ENCODE measurements at regions not wholly inside any gene's neighbourhood (a gene's known extent, or its start where the extent isn't known, plus 50 kb on each side); places are given as distances from the start of the nearest gene placed in this dataset.
A peak's percentile ranks its signal among the peaks of the same experiment; 100 is the strongest.

DNA sequence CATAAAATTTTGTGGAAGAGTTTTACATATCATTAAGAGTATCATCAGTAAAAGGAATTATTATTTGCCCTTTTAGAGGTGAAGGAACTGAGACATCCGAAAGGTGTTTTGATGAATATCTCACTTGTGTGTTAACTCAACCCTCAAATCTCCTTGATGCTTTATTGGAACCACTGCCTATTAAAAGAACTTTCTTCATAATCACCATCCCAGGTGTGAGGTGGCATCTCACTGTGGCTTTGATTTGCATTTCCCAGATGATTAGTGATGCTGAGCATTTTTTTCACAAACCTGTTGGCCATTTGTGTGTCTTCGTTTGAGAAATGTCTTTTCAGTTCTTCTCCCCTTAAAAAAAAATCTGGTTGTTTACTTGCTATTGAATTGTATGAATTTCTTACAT lies 134.0 kb upstream of the SYN3 start:
- DNase-seq (peak; percentile 53), ATAC-seq (ENCODE audit: low read depth) (peak; percentile 33)
- H3K9ac ChIP-seq (ENCODE audit: low read length) = no peak overlapping the region
- Mint-ChIP-seq H3K4me3 (peak overlapping the region; percentile 20), H3K4me1 (peaks cover 31% of the 10 kb centered on the region), H3K27ac (no peak overlapping the region), H3K27me3 (peaks cover 3% of the 10 kb centered on the region), H3K9me3 (ENCODE audit: insufficient read depth) (no peaks in the 10 kb centered on the region)
- TF ChIP-seq CTCF (IDR thresholded peaks at IDR 0.05) (no peak), EZH2 (IDR thresholded peaks at IDR 0.05; ENCODE audit: borderline replicate concordance, insufficient read depth, low read depth, low read length, poor library complexity, severe bottlenecking) (no peak)
- no CpG with 5 or more reads among the region's 2 CpGs for WGBS (ENCODE audit: insufficient coverage)
- H3K9me3 ChIP-seq (ENCODE audit: control extremely low read depth in 1 of 3, control insufficient read depth in 2 of 3, insufficient read depth in 1 of 3, low read length in 2 of 3) = peaks cover 0 to 1% (median 0%) of the 10 kb centered on the region in 3 donors
- H2AFZ ChIP-seq (ENCODE audit: insufficient read depth, low read depth, low read length, poor library complexity, severe bottlenecking) = no peak overlapping the region
- no peak overlapping the region for H3K4me3 ChIP-seq (ENCODE audit: control extremely low read depth in 1 of 5, extremely low read depth in 1 of 5, insufficient read depth in 1 of 5, low read depth in 2 of 5, low read length in 4 of 5)
- CTCF ChIA-PET = interaction anchor here (0.6 kb wide), 1 partner anchor 27 kb away, joined by 3 read pairs; no protein-coding TSS in a partner anchor
- POLR2A ChIA-PET = no interaction called here
- peaks cover 13 to 31% of the 10 kb centered on the region in 2 donors for H3K4me1 ChIP-seq (ENCODE audit: control insufficient read depth in 2 of 2, insufficient read depth in 2 of 2, low read length in 2 of 2)
- intact Hi-C loops (cut with micrococcal nuclease) = no loop called here
- no peaks in the 10 kb centered on the region for H3K27me3 ChIP-seq (replicated peaks in 1 of 4; ENCODE audit: control extremely low read depth in 1 of 4, control insufficient read depth in 3 of 4, insufficient read depth in 4 of 4, low read length in 3 of 4)
- H3K27ac ChIP-seq (ENCODE audit: low read length in 2 of 2) = peak overlapping the region in 1 of 2 donors; percentile 48
- no peaks in the 10 kb centered on the region for H3K79me2 ChIP-seq (ENCODE audit: control insufficient read depth, insufficient read depth, low read length)
- H3K36me3 ChIP-seq (replicated peaks in 1 of 2; ENCODE audit: control extremely low read depth in 1 of 2, control insufficient read depth in 1 of 2, extremely low read depth in 1 of 2, insufficient read depth in 2 of 2, low read length in 1 of 2) = no peaks in the 10 kb centered on the region
- H4K20me1 ChIP-seq (ENCODE audit: control insufficient read depth, insufficient read depth, low read length, poor library complexity, severe bottlenecking) = no peaks in the 10 kb centered on the region
- peak overlapping the region; percentile 46 for H3K4me2 ChIP-seq (replicated peaks; ENCODE audit: low read depth, low read length, poor library complexity, severe bottlenecking)

DNA sequence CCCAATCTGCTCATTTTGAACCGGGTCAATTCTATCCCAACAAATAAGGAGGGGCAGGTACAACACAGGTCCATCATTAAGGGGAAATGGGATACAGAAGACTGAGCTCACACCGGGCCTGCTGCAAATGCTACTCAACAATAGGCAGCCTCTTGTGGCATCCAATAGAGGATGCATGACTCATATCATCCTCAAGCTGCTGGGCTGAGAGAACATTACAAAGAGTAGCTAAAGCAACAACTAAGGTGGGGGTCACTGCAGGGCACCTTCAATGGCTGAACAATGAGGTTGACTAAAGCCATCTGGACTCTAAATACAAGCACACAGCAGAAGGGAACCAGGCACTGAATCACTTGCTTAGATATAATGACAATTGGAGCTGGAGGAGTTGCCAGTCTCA lies 130.1 kb upstream of the SYN3 start:
- TF ChIP-seq CTCF (IDR thresholded peaks at IDR 0.05) = no peak
- TF ChIP-seq EZH2 (IDR thresholded peaks at IDR 0.05; ENCODE audit: borderline replicate concordance, insufficient read depth, low read depth, low read length, poor library complexity, severe bottlenecking) = no peak
- H3K27me3 Mint-ChIP-seq = peaks cover 10% of the 10 kb centered on the region
- H3K27ac ChIP-seq (ENCODE audit: low read length in 2 of 2) = no peak overlapping the region
- H3K4me1 Mint-ChIP-seq = peaks cover 30% of the 10 kb centered on the region
- no peaks in the 10 kb centered on the region for H3K36me3 ChIP-seq (replicated peaks in 1 of 2; ENCODE audit: control extremely low read depth in 1 of 2, control insufficient read depth in 1 of 2, extremely low read depth in 1 of 2, insufficient read depth in 2 of 2, low read length in 1 of 2)
- H3K9ac ChIP-seq (ENCODE audit: low read length) = no peak overlapping the region
- no peak for DNase-seq
- no peaks in the 10 kb centered on the region for H3K9me3 Mint-ChIP-seq (ENCODE audit: insufficient read depth)
- H3K4me3 ChIP-seq (ENCODE audit: control extremely low read depth in 1 of 5, extremely low read depth in 1 of 5, insufficient read depth in 1 of 5, low read depth in 2 of 5, low read length in 4 of 5) = no peak overlapping the region
- no peaks in the 10 kb centered on the region for H3K79me2 ChIP-seq (ENCODE audit: control insufficient read depth, insufficient read depth, low read length)
- CTCF ChIA-PET = interaction anchor here (0.6 kb wide), 1 partner anchor 22 kb away, joined by 3 read pairs; no protein-coding TSS in a partner anchor
- peaks cover 0 to 3% (median 0%) of the 10 kb centered on the region in 4 experiments for H3K27me3 ChIP-seq (replicated peaks in 1 of 4; ENCODE audit: control extremely low read depth in 1 of 4, control insufficient read depth in 3 of 4, insufficient read depth in 4 of 4, low read length in 3 of 4)
- H3K4me2 ChIP-seq (replicated peaks; ENCODE audit: low read depth, low read length, poor library complexity, severe bottlenecking) = no peak overlapping the region
- no peak overlapping the region for H3K4me3 Mint-ChIP-seq
- H3K27ac Mint-ChIP-seq = no peak overlapping the region
- H3K4me1 ChIP-seq (ENCODE audit: control insufficient read depth in 2 of 2, insufficient read depth in 2 of 2, low read length in 2 of 2) = peaks cover 13 to 31% of the 10 kb centered on the region in 2 donors
- H2AFZ ChIP-seq (ENCODE audit: insufficient read depth, low read depth, low read length, poor library complexity, severe bottlenecking) = no peak overlapping the region
- WGBS (ENCODE audit: insufficient coverage) = 40% methylated on average over 1 of the region's 2 CpGs
- no peaks in the 10 kb centered on the region for H3K9me3 ChIP-seq (ENCODE audit: control extremely low read depth in 1 of 3, control insufficient read depth in 2 of 3, insufficient read depth in 1 of 3, low read length in 2 of 3)
- H4K20me1 ChIP-seq (ENCODE audit: control insufficient read depth, insufficient read depth, low read length, poor library complexity, severe bottlenecking) = no peaks in the 10 kb centered on the region
- ATAC-seq (ENCODE audit: low read depth) = no peak
- POLR2A ChIA-PET = no interaction called here
- intact Hi-C loops (cut with micrococcal nuclease) = no loop called here
